CD4-positive, alpha-beta memory T cell (primary cell): ENCODE measurements at regions not wholly inside any gene's neighbourhood (a gene's known extent, or its start where the extent isn't known, plus 50 kb on each side); places are given as distances from the start of the nearest gene placed in this dataset.

ENCODE experiments used
- CTCF ChIA-PET: fragments of 350-600 bp; sonication (Branson Sonifier 250); formaldehyde crosslinking; loops from one replicate; lab custom pipeline; 2021; ENCODE audit warnings: inconsistent platforms; ENCODE audit not compliant: partially characterized antibody; lab: Charles Lee
- POLR2A ChIA-PET: fragments of 350-600 bp; sonication (Branson Sonifier 250); formaldehyde crosslinking; loops from one replicate; lab custom pipeline; 2021; ENCODE audit not compliant: partially characterized antibody; lab: Charles Lee
- DNase-seq, 5 donors: peaks; one replicate each; pipeline versions ENCODE4 v3.0.0 to v3.0.0-alpha.2; 2020 to 2022; ENCODE audit warnings: mixed read lengths in 1 of 5
- H3K27ac ChIP-seq: one replicate; pipeline ENCODE4 v1.7.0; 2013; ENCODE audit warnings: low read depth, low read length
- H3K27me3 ChIP-seq: 2 replicates; pipeline ENCODE4 v1.7.0; 2013; ENCODE audit warnings: mild to moderate bottlenecking, low read length, moderate library complexity; ENCODE audit not compliant: insufficient read depth
- H3K36me3 ChIP-seq: 2 replicates; pipeline ENCODE4 v1.7.0; 2013; ENCODE audit warnings: mild to moderate bottlenecking, low read length, moderate library complexity; ENCODE audit not compliant: insufficient read depth
- H3K4me1 ChIP-seq: 2 replicates; pipeline ENCODE4 v1.7.0; 2013; ENCODE audit warnings: mild to moderate bottlenecking, low read length, moderate library complexity; ENCODE audit not compliant: insufficient read depth
- H3K4me3 ChIP-seq, 2 donors: one replicate each; pipeline ENCODE4 v1.7.0; 2013; ENCODE audit warnings: low read length in 2 of 2, mild to moderate bottlenecking in 1 of 2
- H3K9me3 ChIP-seq, 2 donors: one replicate each; pipeline ENCODE4 v1.7.0; 2013; ENCODE audit warnings: low read length in 2 of 2, control low read depth in 1 of 2; ENCODE audit not compliant: control insufficient read depth in 1 of 2
- H3K27ac Mint-ChIP-seq, 7 donors: one replicate each; pipeline ENCODE4 v1.8.0; 2020 to 2021; ENCODE audit warnings: mixed read lengths in 7 of 7, mild to moderate bottlenecking in 6 of 7, inconsistent platforms in 3 of 7, moderate library complexity in 3 of 7
- H3K27me3 Mint-ChIP-seq, 2 donors: one replicate each; pipeline ENCODE4 v1.8.0; 2020 to 2021; ENCODE audit warnings: mixed read lengths in 2 of 2
- H3K36me3 Mint-ChIP-seq, 2 donors: one replicate each; pipeline ENCODE4 v1.8.0; 2020 to 2021; ENCODE audit warnings: mixed read lengths in 2 of 2, inconsistent platforms in 1 of 2, mild to moderate bottlenecking in 1 of 2
- H3K4me1 Mint-ChIP-seq, 4 donors: one replicate each; pipeline ENCODE4 v1.8.0; 2020 to 2021; ENCODE audit warnings: mixed read lengths in 4 of 4, mild to moderate bottlenecking in 1 of 4
- H3K4me3 Mint-ChIP-seq, 8 donors: one replicate each; pipeline ENCODE4 v1.8.0; 2020 to 2021; ENCODE audit warnings: mixed read lengths in 8 of 8, mild to moderate bottlenecking in 7 of 8, moderate library complexity in 6 of 8, inconsistent platforms in 3 of 8
- H3K9me3 Mint-ChIP-seq, 8 donors: one replicate each; pipeline ENCODE4 v1.8.0; 2020 to 2021; ENCODE audit warnings: mixed read lengths in 8 of 8, mild to moderate bottlenecking in 5 of 8, inconsistent platforms in 3 of 8, moderate library complexity in 1 of 8
- intact Hi-C: fragments of 100-400 bp; cut with micrococcal nuclease; formaldehyde crosslinking; loops from one replicate; pipeline ENCODE4 v1.15.1; 2023

GRCh38 chr9:74361508-74361907 is 135.6 kb upstream of the RORB start:
- no peak overlapping the region for H3K4me3 Mint-ChIP-seq
- Histone ChIP-seq H3K27ac (no peak overlapping the region), H3K27me3 (no peaks in the 10 kb centered on the region), H3K4me3 (no peak overlapping the region), H3K4me1 (no peaks in the 10 kb centered on the region), H3K9me3 (no peaks in the 10 kb centered on the region), H3K36me3 (no peaks in the 10 kb centered on the region)
- CTCF ChIA-PET: interaction anchor here (1.3 kb wide), 1 partner anchor 11 kb away, joined by 4 read pairs; no protein-coding TSS in a partner anchor
- no peaks in the 10 kb centered on the region for H3K36me3 Mint-ChIP-seq
- H3K27ac Mint-ChIP-seq: no peak overlapping the region
- POLR2A ChIA-PET: no interaction called here
- intact Hi-C loops: no loop called here
- no peak for DNase-seq
- no peaks in the 10 kb centered on the region for H3K9me3 Mint-ChIP-seq
- H3K4me1 Mint-ChIP-seq: no peaks in the 10 kb centered on the region
- H3K27me3 Mint-ChIP-seq: no peaks in the 10 kb centered on the region

GRCh38 chr9:74362423-74362822 is 134.7 kb upstream of the RORB start:
- no peaks in the 10 kb centered on the region for H3K27me3 ChIP-seq
- intact Hi-C loops: no loop called here
- no peaks in the 10 kb centered on the region for H3K36me3 ChIP-seq
- Mint-ChIP-seq H3K27me3 (no peaks in the 10 kb centered on the region), H3K27ac (no peak overlapping the region), H3K4me1 (no peaks in the 10 kb centered on the region), H3K4me3 (no peak overlapping the region), H3K9me3 (peaks cover 0 to 4% (median 3%) of the 10 kb centered on the region in 8 donors), H3K36me3 (no peaks in the 10 kb centered on the region)
- H3K4me3 ChIP-seq: no peak overlapping the region
- CTCF ChIA-PET: interaction anchor here (1.3 kb wide), 1 partner anchor 10 kb away, joined by 4 read pairs; no protein-coding TSS in a partner anchor
- POLR2A ChIA-PET: no interaction called here
- no peak for DNase-seq
- no peaks in the 10 kb centered on the region for H3K9me3 ChIP-seq
- H3K27ac ChIP-seq: no peak overlapping the region
- H3K4me1 ChIP-seq: no peaks in the 10 kb centered on the region

- no peak for DNase-seq
- H3K27me3 Mint-ChIP-seq: no peaks in the 10 kb centered on the region
- ChIA-PET CTCF (no interaction called here), POLR2A (no interaction called here)
- H3K27ac Mint-ChIP-seq: no peak overlapping the region
- H3K9me3 ChIP-seq: no peaks in the 10 kb centered on the region
- intact Hi-C loops: no loop called here
- no peaks in the 10 kb centered on the region for H3K27me3 ChIP-seq
- H3K4me3 Mint-ChIP-seq: no peak overlapping the region
- H3K4me3 ChIP-seq: no peak overlapping the region
- H3K4me1 Mint-ChIP-seq: no peaks in the 10 kb centered on the region
- H3K27ac ChIP-seq: no peak overlapping the region
- no peaks in the 10 kb centered on the region for H3K4me1 ChIP-seq
- peaks cover 0 to 4% (median 3%) of the 10 kb centered on the region in 8 donors for H3K9me3 Mint-ChIP-seq
- no peaks in the 10 kb centered on the region for H3K36me3 Mint-ChIP-seq
- no peaks in the 10 kb centered on the region for H3K36me3 ChIP-seq
These were observed 131.0 kb upstream of the RORB start for GRCh38 chr9:74366111-74366510.

- Mint-ChIP-seq H3K9me3 (peaks cover 0 to 4% (median 3%) of the 10 kb centered on the region in 8 donors), H3K4me1 (no peaks in the 10 kb centered on the region), H3K4me3 (no peak overlapping the region), H3K27ac (no peak overlapping the region), H3K27me3 (no peaks in the 10 kb centered on the region), H3K36me3 (no peaks in the 10 kb centered on the region)
- no peaks in the 10 kb centered on the region for H3K4me1 ChIP-seq
- no peaks in the 10 kb centered on the region for H3K36me3 ChIP-seq
- POLR2A ChIA-PET: no interaction called here
- H3K9me3 ChIP-seq: no peaks in the 10 kb centered on the region
- no peak overlapping the region for H3K4me3 ChIP-seq
- no peaks in the 10 kb centered on the region for H3K27me3 ChIP-seq
- CTCF ChIA-PET: no interaction called here
- intact Hi-C loops: loop anchor here (10.0 kb wide), 3 partner anchors 45 to 685 kb away; no protein-coding TSS in a partner anchor
- H3K27ac ChIP-seq: no peak overlapping the region
- DNase-seq: no peak
These were observed 127.3 kb upstream of the RORB start for GRCh38 chr9:74369844-74370243.

GRCh38 chr9:74373348-74373747 is 123.8 kb upstream of the RORB start:
- CTCF ChIA-PET: interaction anchor here (1.3 kb wide), 1 partner anchor 12 kb away, joined by 4 read pairs; no protein-coding TSS in a partner anchor
- H3K27ac ChIP-seq: no peak overlapping the region
- POLR2A ChIA-PET: no interaction called here
- Mint-ChIP-seq H3K4me1 (no peaks in the 10 kb centered on the region), H3K27ac (no peak overlapping the region), H3K27me3 (no peaks in the 10 kb centered on the region), H3K36me3 (no peaks in the 10 kb centered on the region), H3K9me3 (peaks cover 0 to 2% (median 0%) of the 10 kb centered on the region in 8 donors), H3K4me3 (no peak overlapping the region)
- H3K36me3 ChIP-seq: no peaks in the 10 kb centered on the region
- H3K27me3 ChIP-seq: no peaks in the 10 kb centered on the region
- H3K4me1 ChIP-seq: no peaks in the 10 kb centered on the region
- intact Hi-C loops: loop anchor here (10.0 kb wide), 3 partner anchors 49 to 689 kb away; no protein-coding TSS in a partner anchor
- no peak for DNase-seq
- no peak overlapping the region for H3K4me3 ChIP-seq
- H3K9me3 ChIP-seq: no peaks in the 10 kb centered on the region

- CTCF ChIA-PET: interaction anchor here (1.0 kb wide), 1 partner anchor 1179 kb away, joined by 4 read pairs; no protein-coding TSS in a partner anchor
- Mint-ChIP-seq H3K4me1 (peaks cover 3 to 6% (median 5%) of the 10 kb centered on the region in 4 donors), H3K36me3 (no peaks in the 10 kb centered on the region), H3K4me3 (no peak overlapping the region), H3K27me3 (no peaks in the 10 kb centered on the region), H3K27ac (no peak overlapping the region), H3K9me3 (peaks cover 0 to 3% (median 0%) of the 10 kb centered on the region in 8 donors)
- intact Hi-C loops: loop anchor here (10.0 kb wide), 3 partner anchors 55 to 695 kb away; no protein-coding TSS in a partner anchor
- Histone ChIP-seq H3K9me3 (no peaks in the 10 kb centered on the region), H3K36me3 (no peaks in the 10 kb centered on the region), H3K27ac (no peak overlapping the region), H3K27me3 (no peaks in the 10 kb centered on the region), H3K4me3 (no peak overlapping the region), H3K4me1 (no peaks in the 10 kb centered on the region)
- DNase-seq: peak; percentile 0 to 35 (median 25)
- POLR2A ChIA-PET: no interaction called here
These were observed 117.4 kb upstream of the RORB start for GRCh38 chr9:74379718-74380117.

- no peak overlapping the region for H3K27ac ChIP-seq
- Mint-ChIP-seq H3K4me3 (no peak overlapping the region), H3K27ac (no peak overlapping the region), H3K9me3 (peaks cover 0 to 3% (median 0%) of the 10 kb centered on the region in 8 donors), H3K36me3 (no peaks in the 10 kb centered on the region), H3K27me3 (peaks cover 0 to 2% of the 10 kb centered on the region in 2 donors), H3K4me1 (no peaks in the 10 kb centered on the region)
- H3K4me1 ChIP-seq: no peaks in the 10 kb centered on the region
- no peaks in the 10 kb centered on the region for H3K9me3 ChIP-seq
- H3K36me3 ChIP-seq: no peaks in the 10 kb centered on the region
- POLR2A ChIA-PET: no interaction called here
- intact Hi-C loops: no loop called here
- DNase-seq: no peak
- no peaks in the 10 kb centered on the region for H3K27me3 ChIP-seq
- H3K4me3 ChIP-seq: no peak overlapping the region
- CTCF ChIA-PET: no interaction called here
These were observed 105.3 kb upstream of the RORB start for GRCh38 chr9:74391816-74392215.
